ENCODE measurements at regions not wholly inside any gene's neighbourhood (a gene's known extent, or its start where the extent isn't known, plus 50 kb on each side); places are given as distances from the start of the nearest gene placed in this dataset.
A peak's percentile ranks its signal among the peaks of the same experiment; 100 is the strongest.
"Not testable (repeated sequence)": the region's sequence is repeated elsewhere in the genome, so short reads cannot be mapped to it uniquely, and the experiment has no call there.

DNA sequence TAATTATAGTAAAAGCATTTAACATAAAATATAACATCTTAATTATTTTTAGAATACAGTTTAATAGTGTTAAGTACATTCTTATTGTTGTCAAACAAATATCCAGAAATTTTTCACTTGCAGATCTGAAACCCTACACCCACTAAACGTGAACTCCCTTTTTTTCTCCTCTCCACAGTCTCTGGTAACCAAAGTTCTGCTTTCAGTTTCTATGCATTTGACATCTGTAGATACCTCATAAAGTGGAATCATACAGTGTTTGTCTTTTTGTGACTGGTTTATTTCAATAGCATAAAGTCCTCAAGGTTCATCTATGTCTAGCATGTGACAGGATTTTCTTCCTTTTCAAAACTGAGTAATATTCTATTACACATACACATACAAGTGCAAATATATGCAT is 286.3 kb downstream of the BTBD3 start:
- no peak for DNase-seq (ENCODE audit: low spot score)

DNA sequence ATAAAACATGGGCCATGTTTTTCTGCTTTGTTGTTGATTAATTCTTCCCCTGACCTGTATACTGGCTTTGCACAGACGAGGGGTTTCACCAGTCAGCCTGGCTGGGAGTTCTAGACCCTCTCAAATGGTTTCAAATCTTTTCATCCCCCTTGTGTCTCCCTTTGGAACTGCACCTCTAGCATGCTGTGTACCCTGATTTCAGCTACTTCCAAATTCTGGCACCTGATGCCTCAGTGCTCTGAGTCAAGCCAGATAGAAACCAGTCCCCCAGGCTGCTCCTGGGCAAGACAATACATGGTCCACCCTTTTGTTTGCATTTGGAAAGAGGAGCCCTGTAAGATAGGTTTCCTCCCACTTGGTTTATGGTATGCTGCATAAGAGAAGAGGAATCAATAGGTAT is 290.2 kb downstream of the BTBD3 start:
- DNase-seq (ENCODE audit: low spot score) = peak; percentile 1

- no peak for DNase-seq (ENCODE audit: low spot score)
Measured at GRCh38 chr20:12210591-12210990, 292.9 kb downstream of the BTBD3 start.

DNA sequence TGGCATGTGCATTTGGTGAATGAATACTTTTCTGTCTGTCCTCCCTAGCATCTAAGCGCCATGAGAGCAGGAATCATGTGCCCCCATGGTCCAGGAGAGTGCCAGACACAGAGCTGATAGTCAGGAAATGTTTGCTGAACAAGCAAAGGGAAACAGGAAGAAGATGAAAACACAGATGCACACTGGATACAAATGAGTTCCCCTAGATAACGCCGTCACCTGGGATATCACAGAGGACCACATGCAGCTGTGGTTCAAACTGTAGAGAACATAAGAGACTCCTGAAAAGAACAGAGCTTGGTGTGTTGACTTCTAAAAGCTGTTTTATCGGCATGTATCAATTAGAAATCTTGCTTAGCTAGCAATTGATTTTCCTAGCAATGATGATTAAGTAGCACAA is 293.7 kb downstream of the BTBD3 start:
- DNase-seq (ENCODE audit: low spot score) = no peak

DNA sequence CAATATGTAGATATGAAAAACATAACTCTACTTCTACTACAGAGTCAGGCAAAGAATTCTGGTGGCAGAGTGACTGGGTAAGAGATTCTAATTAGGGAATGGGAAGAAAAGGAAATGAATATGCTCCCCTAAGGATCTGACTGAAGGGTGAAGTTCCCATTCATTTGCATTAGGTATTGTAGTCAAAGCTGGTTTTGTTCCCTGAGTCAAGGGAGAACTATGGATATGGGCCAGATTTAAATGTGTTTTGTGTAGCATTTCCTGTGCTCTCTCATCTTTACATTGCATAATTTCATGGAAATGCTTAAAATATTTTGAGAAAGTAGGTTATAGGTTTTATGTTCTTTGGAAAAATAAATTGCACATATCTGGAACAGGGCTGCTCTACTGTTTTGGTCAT is 299.7 kb downstream of the BTBD3 start:
- no peak for DNase-seq (ENCODE audit: low spot score)

- DNase-seq (ENCODE audit: low spot score) = no peak
Measured at GRCh38 chr20:12219798-12220197, 302.1 kb downstream of the BTBD3 start.

GRCh38 chr20:12223057-12223456 is 305.4 kb downstream of the BTBD3 start:
- no peak for DNase-seq (ENCODE audit: low spot score)

- DNase-seq (ENCODE audit: low spot score) = no peak
Measured at GRCh38 chr20:12225898-12226297, 308.2 kb downstream of the BTBD3 start.

GRCh38 chr20:12229891-12230290 is 312.2 kb downstream of the BTBD3 start:
- no peak for DNase-seq (ENCODE audit: low spot score)

DNA sequence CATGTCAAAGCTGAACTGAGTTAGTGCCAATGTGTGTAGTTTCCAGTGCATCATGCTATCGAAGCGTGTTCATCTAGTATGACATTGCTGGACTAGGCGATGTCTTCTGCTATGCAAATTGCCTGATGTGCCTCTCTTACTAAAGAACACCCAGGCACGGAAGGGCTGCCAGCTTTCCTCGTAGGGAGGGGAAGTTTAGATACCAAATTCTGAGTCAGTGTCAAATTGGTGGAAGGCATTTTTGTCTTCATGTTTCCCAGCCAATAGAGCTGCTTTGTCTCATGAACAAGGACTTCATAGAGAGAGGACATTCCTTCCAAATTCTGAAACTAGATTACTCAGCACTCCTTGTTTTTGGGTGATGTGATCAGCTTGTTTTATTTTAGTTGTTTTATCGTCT is 320.1 kb downstream of the BTBD3 start:
- DNase-seq (ENCODE audit: low spot score) = no peak

DNA sequence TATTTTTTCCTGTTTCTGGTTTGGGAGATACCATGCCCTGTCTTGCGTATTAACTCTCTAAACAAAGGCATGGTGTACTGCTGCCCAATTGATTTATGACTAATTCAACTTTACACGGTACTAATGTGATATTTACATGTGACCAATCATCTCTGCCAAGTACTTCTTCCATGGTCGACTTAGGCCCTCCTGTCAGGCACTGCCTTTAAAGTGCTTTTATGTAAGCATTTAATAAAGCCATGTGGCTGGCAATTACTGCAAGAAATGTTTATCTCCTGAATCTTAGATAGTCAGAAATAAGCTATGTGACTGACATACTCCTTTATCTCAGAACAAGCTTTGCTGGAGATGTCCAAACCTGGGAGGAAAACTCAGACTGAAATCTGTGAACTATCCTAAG is 323.4 kb downstream of the BTBD3 start:
- no peak for DNase-seq (ENCODE audit: low spot score)

GRCh38 chr20:12243327-12243726 is 325.6 kb downstream of the BTBD3 start:
- no peak for DNase-seq (ENCODE audit: low spot score)

DNA sequence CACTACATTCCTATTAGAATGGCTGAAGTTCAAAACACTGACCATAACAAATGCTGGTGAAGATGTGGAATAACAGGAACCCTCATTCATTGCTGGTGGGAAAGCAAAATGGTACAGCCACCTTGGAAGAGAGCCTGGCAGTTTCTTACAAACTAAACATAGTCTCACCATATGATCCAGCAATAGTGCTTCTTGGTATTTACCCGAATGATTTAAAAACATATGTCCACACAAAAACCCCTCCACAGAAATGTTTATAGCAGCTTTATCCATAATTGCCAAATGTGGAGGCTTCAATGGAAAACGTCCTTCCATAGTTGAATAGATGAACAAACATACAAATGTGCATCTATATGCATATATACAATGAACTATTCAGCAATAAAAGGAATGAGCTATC is 330.8 kb downstream of the BTBD3 start:
- DNase-seq (ENCODE audit: low spot score) = no peak

- not testable (repeated sequence) for DNase-seq (ENCODE audit: low spot score)
Measured at GRCh38 chr20:12250661-12251060, 333.0 kb downstream of the BTBD3 start.

GRCh38 chr20:12252793-12253192 is 335.1 kb downstream of the BTBD3 start:
- no peak for DNase-seq (ENCODE audit: low spot score)

GRCh38 chr20:12255461-12255970 is 337.8 kb downstream of the BTBD3 start:
- no peak for DNase-seq (ENCODE audit: low spot score)

DNA sequence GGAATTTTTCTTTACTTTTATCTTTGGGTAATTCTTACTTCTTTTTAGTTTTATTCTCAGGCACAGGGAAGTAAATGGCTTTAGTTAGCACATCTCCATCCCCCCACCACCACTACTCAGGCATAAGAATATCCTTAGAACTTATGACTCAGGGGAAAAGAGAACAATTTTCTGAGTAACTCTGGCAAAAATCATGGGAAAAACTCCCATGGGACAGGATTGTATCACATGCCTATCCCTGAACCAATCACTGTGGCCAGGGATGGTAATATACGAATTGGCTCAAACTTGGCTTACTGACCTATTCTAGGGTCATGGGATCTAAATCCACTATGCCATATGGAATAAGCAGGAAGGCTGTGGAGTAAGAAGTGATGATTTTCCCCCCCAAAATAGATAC is 339.1 kb downstream of the BTBD3 start:
- no peak for DNase-seq (ENCODE audit: low spot score)

DNA sequence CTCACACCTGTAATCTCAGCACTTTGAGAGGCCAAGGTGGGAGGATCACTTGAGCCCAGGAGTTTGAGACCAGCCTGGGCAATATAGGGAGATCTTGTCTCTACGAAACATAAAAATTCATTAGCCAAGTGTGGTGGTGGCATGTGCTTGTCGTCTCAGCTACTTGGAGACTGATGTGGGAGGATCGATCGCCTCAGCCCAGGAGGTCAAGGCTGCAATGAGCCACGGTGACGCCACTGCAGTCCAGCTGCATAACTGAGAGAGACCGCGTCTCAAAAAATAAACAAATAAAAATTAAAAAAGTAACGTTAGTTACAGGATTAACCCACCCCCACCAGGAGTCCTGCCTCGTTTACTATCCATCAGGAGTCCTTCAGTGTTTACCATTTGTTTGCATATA is 345.1 kb downstream of the BTBD3 start:
- no peak for DNase-seq (ENCODE audit: low spot score)

GRCh38 chr20:12264711-12265110 is 347.0 kb downstream of the BTBD3 start:
- no peak for DNase-seq (ENCODE audit: low spot score)

GRCh38 chr20:12265662-12266061 is 348.0 kb downstream of the BTBD3 start:
- DNase-seq (ENCODE audit: low spot score) = no peak

- DNase-seq (ENCODE audit: low spot score) = no peak
Measured at GRCh38 chr20:12269579-12269978, 351.9 kb downstream of the BTBD3 start.

DNA sequence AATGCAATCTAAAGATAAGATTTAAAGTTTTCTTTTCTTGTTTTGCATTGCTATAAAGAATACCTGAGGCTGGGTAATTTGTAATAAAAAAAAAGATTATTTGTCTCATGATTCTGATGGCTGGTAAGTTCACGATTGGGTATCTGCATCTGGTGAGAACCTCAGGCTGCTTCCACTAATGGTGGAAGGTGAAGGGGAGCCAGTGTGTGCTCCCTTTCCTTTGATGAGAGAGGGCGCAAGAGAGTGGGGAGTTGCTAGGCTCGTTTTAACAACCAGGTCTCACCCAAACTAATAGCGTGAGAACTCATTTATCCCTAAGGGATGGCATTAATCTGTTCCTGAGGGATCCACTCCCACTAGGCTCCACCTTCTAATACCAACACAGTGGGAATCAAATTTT is 353.2 kb downstream of the BTBD3 start:
- no peak for DNase-seq (ENCODE audit: low spot score)

DNA sequence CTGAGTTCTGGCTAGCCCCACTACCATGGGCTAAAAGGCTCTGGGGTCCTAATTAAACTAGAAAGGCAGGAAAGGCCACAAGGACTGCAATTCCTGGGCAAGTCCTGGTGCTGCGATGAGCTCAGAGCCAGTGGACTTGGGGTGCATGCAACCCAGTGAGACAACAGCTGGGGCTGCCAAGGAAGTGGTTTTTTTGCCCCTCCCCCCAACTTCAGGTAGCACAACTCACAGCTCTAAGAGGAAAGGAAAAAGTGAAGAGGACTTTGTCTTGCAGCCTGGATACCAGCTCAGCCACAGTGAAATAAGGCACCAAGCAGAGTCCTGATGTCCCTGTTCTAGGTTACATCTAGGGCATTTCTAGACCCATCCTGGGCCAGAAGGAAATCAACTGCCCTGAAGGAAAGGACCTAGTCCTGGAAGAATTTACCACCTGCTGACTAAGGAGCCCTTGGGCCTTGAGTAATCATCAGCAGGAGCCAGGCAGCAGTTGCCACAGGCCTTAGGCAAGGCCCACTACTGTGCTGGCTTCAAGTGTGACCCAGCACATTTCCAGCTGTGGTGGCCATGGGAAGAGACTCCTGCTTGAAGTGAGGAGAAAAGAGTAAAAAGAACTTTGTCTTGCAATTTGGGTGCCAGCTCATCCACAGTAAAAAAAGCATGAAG is 358.4 kb downstream of the BTBD3 start:
- no peak for DNase-seq (ENCODE audit: low spot score)

DNA sequence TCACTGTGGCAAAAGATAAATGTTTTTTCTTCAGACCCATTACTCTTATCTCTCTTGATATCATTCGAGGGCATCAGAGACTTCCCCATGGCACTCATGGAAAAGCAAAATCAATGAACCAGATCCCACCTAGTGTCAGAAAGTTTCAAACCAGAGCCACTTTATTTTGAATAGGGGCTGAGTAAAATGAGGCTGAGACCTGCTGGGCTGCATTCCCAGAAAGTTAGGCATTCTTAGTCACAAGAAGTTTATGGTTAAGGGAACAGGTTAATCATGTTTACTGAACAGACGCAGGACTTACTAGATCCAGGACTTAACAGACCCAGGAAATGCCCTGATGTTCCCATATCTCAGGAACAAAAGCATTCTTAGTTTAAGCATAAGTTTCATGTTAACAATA is 369.9 kb downstream of the BTBD3 start:
- no peak for DNase-seq (ENCODE audit: low spot score)
